HG03095 (cell line): ENCODE measurements at regions not wholly inside any gene's neighbourhood (a gene's known extent, or its start where the extent isn't known, plus 50 kb on each side); places are given as distances from the start of the nearest gene placed in this dataset.

ENCODE experiments used
- ATAC-seq: cut with Tn5 transposase; IDR thresholded peaks from one replicate; pipeline ENCODE4 v1.9.1; 2021; ENCODE audit warnings: moderate library complexity; ENCODE audit not compliant: unreplicated experiment

- no peak for ATAC-seq
Observed at GRCh38 chr1:208825300-208825699, 581.1 kb upstream of the PLXNA2 start.

DNA sequence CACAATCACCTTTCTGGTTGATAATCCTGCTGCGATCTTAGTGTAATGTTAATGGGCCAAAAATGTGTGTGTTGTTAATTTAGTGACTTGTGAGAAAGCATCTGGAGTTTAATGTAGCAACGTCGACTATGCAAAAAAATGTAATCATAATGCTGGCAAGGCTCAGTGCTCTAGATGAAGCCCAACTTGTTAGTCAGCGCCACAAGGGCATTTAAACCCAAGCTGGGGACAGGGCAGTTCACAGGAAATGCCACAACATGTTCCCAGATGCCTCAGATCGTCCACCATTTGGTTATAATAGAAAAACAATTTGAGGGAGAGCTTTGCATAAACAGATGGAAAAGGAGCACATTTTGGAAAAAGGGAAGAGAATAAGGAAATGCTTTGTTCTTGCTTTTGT is 585.4 kb upstream of the PLXNA2 start:
- ATAC-seq: no peak

- no peak for ATAC-seq
Observed at GRCh38 chr1:208834381-208835096, 590.4 kb upstream of the PLXNA2 start.

- ATAC-seq: no peak
Observed at GRCh38 chr1:208835097-208835463, 590.9 kb upstream of the PLXNA2 start.

DNA sequence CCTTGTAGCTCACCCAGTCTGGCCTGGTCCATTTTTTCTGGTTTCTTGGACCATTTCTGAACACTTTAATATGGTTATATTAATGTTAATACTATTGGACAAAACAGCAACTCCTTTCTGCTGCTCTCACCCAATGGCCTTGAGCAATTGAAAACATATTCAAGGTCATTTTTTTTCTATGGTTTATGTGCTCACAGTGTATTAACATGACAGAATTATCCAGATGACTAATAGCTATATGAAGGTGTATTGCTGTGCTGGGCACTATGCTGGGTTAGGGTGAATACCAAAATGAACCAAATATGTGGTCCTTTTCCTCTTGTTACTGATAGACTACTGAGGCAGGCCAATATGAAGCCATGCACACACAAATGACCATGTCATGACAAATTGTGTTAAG is 591.6 kb upstream of the PLXNA2 start:
- ATAC-seq: no peak

GRCh38 chr1:208837242-208837641 is 593.1 kb upstream of the PLXNA2 start:
- ATAC-seq: no peak

DNA sequence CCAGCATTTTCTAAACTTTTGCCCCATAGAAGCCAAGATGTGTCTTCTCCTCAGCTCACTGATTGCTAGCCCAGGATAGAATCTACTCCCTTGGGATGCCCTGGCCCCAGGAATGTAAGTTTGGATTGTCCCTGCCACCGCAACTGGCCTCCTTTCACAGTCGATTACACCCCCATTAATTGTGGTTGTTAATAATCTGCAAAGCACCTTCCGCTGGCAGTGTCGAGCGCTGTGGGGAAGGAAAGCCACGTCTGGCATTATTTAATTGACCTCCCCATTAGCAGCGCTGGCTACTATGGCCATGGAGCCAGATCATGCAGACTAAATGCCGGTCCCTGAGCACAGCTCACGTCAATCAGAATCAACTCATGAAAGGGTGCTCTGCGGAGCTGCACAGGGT is 597.3 kb upstream of the PLXNA2 start:
- ATAC-seq: no peak

- ATAC-seq: no peak
Observed at GRCh38 chr1:208842451-208842850, 598.3 kb upstream of the PLXNA2 start.

- ATAC-seq: no peak
Observed at GRCh38 chr1:208844158-208844557, 600.0 kb upstream of the PLXNA2 start.

DNA sequence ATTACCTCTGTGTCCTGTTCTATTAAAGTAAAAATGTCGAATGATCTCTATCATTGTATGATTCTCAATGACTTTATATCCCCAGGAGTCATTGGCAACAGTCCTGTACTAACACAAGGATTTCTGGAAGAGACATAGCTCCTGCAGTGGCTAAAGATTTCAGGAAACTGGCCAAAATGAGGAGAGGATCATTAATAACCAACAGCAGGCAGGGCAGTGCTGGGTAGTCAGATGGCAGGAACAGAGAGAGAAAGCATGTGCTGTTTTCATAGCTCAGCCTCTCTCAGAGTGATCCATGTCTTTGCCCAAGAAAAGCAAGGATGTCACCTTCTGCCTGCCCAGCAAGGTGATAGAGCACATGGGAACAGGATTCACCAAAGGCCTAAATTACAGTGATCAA is 604.7 kb upstream of the PLXNA2 start:
- no peak for ATAC-seq

- no peak for ATAC-seq
Observed at GRCh38 chr1:208850442-208850841, 606.3 kb upstream of the PLXNA2 start.

GRCh38 chr1:208851366-208851765 is 607.2 kb upstream of the PLXNA2 start:
- ATAC-seq: no peak

DNA sequence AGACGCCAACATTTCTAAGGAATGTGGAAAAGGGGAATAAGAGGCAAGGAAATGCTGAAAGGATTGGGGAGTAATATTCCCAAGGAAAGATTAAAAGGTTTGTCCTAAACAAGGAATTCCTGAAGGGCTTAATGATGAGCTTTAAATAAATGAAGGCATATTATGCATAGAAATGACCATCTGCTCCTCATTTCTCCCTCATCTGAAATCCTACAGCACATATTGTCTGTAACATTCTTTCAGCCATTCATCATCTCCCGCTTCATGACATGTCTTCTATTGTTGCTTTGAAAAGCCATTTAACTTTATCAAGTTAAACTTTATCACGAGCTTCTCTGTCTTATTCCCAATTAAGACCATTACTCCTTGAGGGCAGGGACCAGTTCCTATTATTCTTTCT is 608.7 kb upstream of the PLXNA2 start:
- no peak for ATAC-seq

DNA sequence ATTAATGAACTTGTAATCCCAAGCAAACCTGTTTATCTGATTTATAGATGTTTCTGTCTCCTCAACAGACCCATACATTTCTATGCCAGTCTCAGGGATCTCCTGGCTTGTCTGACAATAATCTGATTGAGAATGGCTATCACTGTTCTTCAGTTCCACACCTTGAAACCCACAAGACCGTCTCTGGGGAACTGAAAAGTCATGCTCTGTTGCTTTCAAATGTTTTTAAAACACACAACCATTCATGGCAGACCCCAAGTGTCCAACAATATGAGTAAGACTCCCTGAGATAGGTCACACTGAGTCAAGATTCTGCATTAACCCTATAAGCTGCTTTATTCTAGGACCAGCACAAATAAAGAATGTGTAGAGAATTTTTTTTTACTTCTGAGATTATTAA is 611.2 kb upstream of the PLXNA2 start:
- ATAC-seq: peak; percentile 87

GRCh38 chr1:208857465-208857864 is 613.3 kb upstream of the PLXNA2 start:
- no peak for ATAC-seq

- ATAC-seq: no peak
Observed at GRCh38 chr1:208858738-208859137, 614.6 kb upstream of the PLXNA2 start.

DNA sequence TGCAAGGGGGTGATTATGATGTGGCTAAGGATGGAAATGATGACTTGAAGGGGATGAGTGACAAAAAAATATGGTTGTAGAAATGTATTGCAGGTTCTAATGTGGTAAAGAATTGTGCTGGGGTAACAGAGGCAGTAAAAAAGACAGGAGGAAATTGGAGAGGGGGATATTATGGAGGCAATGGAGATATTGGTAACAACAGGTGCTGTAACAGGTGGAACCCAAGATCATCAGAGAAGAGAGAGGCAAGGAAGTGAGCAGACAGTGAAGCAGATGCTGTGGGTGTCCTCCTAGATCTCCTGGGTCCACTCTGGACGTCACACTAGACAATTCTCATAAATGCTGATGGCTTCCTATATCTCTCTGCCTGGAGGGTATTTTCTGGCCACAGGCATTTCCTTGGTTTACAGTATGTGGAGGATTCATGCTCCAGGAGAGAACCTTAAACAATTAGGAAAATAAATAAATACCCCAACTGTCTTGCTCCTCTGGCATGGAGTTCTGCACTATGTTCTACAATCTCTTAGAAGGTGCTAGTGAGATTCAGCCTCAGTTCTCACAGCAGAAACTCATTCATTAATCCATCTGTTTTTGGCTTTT is 620.3 kb upstream of the PLXNA2 start:
- no peak for ATAC-seq

DNA sequence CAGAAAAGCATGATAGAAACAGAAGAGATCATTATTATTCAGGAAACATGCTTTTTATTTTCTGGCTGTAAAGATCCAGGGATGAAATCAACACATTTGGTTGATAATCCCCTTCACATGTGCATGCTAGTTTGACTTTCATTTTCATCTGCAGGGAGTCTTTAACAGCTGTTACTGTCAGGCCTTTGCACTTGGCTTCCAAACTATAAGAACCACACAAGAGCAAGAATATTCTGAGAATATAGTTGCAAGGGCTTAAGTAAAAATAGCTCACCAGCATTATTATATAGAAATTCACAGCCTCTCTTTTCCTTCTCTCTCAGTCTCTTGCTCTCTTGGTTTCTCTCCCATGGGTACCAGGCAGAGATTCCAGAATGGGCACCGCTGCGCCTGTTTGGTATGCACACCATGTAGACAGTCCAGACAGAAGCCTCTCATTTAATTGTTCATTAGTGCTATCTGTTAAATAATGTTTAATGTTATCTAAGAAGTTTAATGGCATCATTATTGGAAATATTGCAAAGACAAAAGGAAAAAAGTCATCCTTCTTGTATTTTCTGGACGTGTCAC is 622.3 kb upstream of the PLXNA2 start:
- ATAC-seq: no peak

- ATAC-seq: no peak
Observed at GRCh38 chr1:208868554-208868953, 624.4 kb upstream of the PLXNA2 start.

- no peak for ATAC-seq
Observed at GRCh38 chr1:208874915-208875314, 630.7 kb upstream of the PLXNA2 start.

- ATAC-seq: no peak
Observed at GRCh38 chr1:208879022-208879421, 634.8 kb upstream of the PLXNA2 start.

DNA sequence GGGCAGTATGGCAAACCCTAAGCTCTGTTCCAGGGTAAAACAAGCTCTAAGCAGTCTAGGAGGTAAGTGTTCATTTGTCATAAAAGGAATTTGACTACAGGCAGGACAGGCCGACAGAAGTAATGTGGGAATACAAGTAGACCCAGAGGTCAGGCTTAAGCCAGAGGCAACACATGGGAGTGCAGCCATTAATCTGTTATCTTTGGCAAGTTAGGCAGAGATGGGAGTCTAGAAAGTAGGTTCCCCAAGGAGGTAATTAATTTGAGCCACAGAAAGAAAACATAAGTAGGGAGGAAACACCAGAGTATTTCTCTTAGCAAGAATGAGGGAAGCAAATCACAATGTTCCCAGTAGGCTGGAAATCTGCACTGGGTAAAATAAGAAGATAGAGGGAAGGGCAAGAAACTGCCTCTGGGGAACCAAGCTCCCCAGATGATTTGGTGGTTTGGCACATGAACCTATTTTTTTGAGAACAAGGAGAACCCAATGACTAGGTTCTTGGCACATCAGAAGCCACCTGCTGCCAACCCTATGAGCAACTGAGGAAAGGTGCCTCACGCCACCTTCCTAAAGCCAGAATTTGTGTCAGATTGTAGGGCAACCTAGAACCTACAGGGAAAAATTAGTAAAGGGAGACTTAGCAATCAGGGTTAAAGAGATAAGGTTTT is 636.4 kb upstream of the PLXNA2 start:
- ATAC-seq: no peak
